Hindlimb muscle (tissue), 1 donor: ENCODE measurements at regions not wholly inside any gene's neighbourhood (a gene's known extent, or its start where the extent isn't known, plus 50 kb on each side); places are given as distances from the start of the nearest gene placed in this dataset.

Experiments
- DNase-seq: peaks from one replicate; pipeline ENCODE4 v3.0.0-alpha.2; 2013

DNA sequence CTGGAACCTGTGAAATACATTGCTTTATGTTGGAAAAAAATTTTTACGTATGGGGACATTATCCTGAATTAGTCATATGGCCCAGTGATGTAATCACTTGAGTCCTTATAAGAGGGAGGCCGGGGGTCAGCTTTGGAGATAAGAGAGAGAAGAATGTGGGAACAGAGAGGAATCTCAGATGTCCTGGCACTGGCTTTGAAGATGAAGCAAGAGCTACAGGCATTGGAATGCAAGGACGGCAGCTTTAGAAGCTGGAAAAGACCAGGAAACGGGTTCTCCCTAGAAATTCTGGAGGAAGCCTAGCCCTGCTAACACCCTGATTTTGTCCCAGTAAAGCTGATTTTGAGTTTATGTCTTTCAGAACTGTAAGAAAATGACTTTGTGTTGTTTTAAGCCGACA, 1129.9 kb upstream of the GYPC start:
- DNase-seq: no peak

DNA sequence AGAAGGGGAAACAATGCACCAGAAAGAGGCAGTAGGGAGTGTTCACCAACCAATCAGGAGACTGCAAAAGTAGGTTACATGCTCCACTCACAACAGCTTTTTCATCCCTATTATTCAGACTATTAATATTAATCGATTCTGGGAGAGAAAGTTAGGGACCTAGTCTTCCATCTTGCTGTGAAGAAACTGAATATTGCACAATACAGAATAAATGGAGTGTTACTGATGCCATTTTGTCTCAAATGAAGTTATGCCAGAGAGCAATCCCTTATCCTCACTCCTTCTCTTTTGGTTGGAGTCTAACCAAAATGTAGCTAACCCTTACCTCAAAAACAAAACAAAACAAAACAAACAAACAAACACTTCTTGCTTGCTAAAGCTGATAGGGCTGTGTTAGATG, 1120.9 kb upstream of the GYPC start:
- no peak for DNase-seq

DNA sequence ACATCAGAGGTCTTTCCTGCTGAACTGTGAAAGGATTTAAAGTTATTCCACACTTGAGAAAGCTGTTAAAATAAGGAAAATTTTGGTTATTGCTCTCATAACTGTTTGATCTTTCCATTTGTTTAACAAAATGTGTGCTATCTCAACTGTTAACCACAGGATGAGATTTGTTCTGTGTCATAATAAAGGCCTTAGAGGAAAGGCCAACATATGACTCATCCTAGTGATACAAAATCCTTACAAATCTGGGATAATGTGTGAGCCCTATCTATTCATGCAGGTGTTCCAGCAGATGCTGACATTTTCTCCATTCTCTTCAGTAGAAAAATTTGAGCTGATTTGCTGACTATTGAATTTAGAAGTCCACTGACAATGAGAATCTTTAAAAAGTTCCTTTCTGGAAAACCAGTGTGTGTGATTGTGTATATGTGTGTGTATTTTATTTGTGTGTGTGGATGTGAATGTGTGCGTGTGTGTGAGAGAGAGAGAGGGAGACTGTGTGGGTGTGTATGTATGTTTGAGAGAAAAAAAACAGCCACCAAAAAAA, 1111.9 kb upstream of the GYPC start:
- no peak for DNase-seq

DNA sequence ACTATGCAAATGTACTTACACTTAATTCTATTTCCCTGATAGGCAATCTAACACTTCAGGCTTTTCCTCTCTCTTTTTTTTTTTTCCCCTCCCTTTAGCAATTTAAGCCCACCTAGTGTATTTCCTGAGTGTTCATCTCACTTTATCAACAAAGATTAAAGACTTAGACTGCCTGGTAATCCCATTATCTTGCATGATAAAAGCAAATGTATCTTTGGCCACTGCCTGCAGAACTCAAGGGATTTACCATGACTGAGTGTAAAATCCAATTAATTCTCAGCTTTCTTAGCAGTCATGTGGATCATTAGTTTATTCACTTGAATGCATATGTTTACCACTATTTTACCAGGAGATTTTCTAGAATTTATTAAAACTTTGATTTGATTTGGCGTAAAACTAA, 1102.2 kb upstream of the GYPC start:
- no peak for DNase-seq

DNA sequence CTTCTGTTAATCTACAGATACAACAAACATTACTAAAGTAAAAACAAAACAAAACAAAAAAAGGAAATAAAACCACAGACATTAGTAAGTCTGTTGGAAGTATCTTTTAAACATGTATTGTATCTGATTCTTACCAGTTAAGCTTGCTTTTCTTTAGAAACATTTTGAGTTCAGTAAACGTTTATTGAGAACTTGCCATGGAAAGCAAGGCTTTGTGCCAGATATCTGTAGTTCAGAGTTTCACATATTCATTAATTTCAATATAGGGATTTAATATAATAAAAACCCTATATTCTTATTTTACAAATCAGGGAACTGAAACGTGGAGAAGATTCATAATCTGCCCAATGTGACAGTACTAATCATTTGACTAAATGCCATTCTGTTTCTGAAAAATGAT, 1101.0 kb upstream of the GYPC start:
- DNase-seq: peak; percentile 24

DNA sequence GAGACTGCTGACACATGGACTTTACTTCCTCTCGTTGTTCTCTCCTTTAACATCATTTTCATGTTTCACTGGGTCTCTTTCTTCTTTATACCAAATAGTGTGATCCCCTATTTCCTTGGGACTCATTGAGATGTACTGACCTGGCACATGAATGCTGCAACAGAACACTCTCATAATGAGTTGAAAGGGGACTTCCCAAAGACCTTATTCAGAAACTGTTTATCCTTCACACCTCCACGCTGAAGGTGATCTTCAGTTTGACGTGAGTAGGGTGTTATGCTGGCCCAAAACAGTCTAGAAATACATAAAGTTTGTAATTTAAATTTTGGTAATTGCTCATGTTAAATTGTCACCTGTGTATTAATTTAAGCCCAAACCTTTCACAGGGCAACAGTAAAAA, 1096.8 kb upstream of the GYPC start:
- DNase-seq: no peak

DNA sequence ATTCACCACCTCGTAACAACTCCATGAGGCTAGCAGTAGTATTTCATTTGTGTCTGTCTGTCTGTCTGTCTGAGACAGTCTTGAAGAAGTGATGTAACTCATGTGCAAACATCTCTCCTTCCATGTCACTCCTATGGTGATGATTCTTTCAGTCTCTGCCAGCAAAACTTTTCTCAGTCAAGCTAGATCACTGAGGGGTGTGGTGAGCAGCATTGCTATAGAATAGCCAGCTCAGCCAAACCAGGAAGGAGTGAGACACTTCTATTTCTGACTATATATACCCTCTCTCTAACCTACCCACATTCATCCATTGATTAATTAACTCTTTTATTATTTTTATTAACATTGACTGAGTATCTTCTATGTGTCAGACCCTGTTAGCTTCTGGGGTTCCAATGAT, 1095.1 kb upstream of the GYPC start:
- no peak for DNase-seq

DNA sequence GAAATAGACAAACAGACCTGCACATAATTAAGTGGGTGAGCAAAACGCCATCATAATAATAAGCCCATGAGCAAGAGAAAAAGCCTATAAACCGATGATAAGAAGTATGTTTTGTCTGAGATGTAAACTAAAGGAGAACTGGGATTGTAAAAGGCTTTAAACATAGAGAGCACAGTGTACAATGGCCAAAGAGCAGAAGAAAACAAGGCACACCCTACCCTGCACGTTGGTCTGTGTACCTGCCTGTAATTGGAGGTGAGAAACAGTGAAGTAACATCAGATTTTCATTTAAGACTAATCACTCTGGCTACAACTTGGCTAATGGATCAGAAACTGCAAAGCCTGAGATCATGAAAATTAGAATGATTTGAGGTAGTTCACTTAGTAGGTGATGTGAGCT, 1094.7 kb upstream of the GYPC start:
- no peak for DNase-seq

DNA sequence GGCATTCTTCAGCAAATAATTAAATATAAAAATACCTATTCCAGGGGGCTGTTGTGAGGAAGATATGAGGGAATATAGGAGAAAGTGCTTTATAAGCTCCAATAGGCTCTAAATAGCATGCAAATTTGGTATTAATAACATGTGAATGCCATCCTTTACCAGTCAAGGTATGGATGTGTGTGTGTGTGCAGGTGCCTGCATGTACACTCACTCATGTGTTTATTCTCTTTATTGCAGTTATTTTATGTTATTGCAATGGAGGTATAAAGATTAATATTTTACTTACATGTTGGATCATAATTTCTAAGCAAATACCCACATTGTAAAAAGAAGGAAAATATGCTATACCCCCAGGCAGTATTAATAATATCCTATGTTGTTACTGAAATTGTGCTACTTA, 1093.0 kb upstream of the GYPC start:
- no peak for DNase-seq

DNA sequence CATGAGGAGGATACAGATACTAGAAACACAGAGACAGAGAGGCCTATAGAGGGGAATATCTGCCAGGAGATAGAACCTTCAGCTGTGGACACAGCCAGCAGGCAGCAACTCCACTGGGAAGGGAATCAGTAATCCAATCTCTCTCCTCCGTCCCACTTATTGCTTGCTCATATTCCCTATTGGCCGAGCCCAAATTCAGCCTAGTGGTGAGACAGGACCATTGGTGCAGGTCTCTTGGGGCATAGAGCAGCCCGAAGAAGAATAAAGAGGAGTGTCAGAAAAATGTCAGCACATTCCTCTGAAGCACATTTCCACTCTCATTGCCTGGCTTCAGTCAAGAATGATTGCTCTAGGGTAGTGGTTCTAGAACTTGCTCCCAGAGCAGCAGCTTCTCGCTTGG, 1091.5 kb upstream of the GYPC start:
- DNase-seq: no peak

DNA sequence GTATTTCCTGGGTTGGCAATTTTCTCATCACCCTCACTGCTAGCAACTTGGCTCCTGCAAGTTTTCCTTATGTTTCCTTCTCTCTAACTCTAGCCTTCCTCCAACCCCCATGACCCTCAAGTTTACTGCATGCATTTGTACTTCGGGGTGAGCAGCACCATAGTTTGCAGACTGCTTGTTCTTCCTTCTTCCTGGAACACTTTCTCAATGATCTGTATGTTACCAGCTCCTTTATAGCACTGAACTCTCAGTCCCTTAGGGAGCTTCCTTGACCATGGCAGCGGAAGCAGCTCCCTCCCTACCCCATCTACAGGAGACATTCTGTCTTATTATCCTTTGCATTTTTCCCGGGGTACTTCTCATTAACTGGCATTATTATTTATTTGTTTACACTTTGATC, 1089.5 kb upstream of the GYPC start:
- DNase-seq: no peak

DNA sequence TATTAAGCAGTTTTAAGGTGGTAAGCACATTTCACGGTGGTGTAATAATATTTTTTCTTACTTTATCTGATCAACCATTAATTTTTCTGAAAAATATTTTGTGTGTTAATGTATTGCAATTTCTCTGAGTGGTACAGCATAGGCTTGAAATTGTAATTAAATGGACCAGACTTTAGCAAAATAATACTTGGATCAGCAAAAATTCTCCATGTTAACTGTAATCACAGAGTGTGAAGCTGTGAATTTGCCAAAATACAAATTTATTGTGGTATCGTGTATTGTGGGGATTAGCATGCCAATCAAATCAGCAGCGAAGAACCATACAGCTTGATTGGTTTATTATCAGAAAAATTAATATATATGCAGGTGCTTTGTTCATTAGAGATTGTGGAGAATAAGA, 1088.9 kb upstream of the GYPC start:
- no peak for DNase-seq

DNA sequence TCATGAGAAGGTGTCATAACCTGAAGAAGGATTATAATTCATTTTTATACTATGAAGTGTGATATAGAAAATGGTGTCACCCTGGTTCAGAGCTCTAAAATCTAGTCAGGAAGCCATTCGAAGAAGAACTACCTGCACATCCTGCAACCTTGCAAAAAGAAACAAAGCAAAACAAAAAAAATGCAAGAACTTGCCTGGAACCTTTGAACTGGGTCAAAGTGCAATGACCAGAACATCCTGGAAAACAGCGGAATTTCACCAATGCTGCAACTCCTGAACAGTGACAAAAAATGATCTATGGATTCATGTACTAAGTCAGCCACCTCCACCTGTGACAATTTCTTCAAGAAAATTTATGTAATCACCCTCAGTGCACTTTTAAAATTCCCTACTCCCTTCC, 1083.3 kb upstream of the GYPC start:
- DNase-seq: no peak

DNA sequence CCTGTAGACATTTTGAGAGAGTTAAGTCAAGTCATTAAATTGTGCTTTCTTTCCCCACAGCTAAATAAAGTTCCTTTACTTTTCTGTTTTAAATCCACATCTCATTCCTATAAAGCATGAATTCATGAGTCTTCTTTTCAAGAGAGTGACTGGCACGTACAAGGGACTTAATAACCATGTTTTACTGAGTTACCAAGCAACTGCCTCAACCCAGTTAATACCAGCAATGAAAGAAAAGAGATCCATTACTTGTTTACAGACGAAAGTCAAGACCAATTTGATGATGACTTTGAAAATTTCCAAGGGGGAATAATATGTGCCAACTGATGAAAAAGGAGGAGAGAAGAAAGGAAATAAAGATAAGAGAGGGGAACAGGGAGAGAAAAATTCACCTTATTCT, 1082.5 kb upstream of the GYPC start:
- no peak for DNase-seq

DNA sequence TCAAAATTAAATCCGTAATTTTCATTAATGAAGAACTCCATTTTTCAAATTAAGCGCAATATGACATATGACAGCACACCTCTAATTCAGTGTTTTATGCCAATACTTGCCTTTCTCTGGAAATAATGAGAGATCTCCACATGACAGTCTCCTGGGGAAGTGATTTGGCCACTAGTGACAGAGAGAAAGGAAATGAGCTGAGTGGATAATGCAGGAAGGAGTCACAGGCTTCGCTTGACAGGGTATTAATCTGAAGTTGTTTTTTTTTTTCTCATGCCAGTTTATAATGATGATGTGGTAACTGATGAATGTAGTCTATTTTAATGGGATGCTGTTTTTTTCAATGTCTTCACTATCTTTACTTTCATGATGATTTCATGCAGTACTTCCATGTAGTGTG, 1079.4 kb upstream of the GYPC start:
- no peak for DNase-seq

DNA sequence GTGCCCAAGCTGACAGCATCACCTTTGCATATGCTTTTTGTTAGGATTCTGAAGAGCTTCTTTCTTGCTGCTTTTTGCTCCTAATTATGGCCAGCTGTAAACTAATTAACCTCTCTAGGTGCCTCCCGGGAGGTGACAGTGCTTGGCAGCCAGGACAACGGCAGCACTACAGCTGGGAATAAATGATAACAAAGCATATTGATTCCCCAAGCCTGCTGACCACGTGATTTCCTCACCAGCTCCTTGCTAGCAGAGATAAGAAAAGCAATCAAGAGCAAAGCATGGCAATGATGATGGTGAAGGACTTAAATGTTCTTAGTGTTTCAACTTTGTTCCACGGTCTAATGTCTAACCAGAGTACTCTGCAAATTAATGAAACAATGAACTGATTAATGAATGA, 1074.4 kb upstream of the GYPC start:
- DNase-seq: no peak

DNA sequence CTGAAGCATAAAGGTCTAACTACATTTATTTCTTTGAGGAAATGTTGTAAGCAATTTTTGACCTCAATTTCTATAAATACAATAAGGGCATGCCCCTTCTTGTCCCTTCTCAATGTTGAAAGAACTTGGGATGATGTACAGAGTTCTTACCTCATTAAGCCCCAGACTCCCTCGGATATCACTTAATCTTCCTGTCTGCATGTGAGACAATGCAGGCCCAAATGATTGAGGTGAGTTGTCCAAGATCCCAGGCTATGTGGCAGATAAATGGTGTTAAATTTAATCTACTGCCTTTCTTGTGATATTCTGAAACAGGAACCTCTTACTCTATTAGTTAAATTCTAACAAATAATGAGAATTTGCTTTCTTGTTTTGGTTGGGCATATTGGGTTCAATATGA, 1073.4 kb upstream of the GYPC start:
- DNase-seq: no peak

DNA sequence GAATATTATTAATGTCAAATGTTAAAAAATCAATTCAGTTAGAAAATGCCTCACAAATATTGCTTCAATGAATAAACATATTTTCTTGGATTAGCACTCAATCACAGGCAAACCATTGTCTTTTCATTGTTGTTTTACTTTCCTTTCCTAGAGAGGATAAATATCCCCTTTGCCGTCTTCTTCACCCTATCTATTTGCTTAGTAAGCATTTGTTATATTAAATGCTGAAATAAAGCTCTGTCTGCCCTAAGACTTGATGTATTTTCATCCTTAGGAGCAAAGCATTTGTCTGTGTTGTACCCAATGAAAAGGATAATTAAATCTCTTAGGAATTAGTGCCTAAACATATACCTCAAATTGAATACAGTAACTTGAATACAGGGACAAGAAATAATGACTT, 1071.2 kb upstream of the GYPC start:
- no peak for DNase-seq

DNA sequence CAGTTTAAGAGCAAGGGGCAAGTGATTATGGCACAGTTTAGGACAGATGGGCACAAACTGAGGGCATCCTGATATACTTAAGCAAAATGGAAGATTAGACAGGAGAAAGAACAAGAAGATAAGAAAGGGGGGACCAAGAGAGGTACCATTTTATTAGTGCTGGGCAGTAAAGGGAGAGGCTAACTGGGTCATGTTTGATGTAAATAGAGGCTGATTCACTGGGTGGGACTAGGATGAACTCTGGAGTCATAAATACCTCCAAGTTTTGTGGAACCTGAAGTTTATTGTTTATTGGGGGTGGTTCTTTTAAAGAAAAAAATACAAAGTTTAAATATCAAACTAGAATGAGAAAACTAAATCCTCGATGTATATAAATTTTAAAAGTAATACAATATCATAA, 1067.2 kb upstream of the GYPC start:
- no peak for DNase-seq

DNA sequence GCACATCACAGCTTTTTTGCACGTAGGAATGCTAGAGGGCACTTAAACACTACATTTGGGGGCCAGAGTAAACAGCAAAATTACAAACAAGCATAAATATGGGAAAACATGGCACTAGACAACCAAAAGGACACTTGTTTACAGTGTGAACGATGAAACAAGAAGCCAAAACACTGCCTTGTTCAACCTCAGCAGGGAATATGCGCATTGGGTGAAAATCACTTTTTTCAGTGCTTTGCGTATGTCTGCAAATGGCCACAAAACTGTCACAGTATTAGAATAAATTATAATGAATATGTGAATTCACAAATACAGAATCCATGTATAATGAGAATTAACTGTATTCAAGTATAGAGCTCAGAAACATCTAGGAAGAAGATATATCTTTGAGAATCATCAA, 1064.0 kb upstream of the GYPC start:
- no peak for DNase-seq

DNA sequence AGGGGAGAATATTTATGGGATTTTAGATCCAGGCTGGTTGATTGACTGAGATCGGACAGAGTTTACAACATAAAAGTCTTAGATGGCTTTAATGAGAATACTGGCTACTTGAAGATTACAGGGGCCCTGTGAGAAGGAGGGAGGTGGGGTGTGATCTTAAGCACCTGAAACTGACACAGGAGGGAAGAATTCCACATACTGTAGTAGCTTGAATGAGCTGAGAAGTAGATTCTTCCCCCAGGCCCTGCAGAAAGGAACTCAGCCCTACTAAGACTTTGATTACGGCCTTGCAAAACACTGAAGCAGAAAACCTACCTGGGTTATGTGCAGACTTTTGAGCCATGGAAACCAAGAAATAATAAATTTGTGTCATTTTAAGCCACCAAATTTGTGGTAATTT, 1062.9 kb upstream of the GYPC start:
- DNase-seq: no peak

DNA sequence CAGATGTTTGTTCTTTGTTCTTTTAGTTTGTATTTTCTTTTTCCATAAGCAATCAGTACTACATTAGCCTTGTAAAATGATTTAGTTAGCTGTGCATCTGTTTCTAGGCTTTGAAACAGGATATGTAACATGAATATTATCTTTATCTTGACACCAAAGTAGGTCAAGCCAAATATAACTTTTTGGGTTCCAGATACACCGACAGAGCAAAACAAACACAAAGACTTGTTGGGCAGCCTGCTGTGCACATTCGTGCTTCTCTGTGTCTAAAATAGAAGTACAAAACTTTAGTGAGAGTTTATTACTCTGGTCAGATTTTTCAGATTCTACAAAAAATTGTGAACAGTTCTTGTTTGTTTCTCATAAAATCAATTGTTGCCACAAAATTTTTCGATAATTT, 1059.3 kb upstream of the GYPC start:
- no peak for DNase-seq

DNA sequence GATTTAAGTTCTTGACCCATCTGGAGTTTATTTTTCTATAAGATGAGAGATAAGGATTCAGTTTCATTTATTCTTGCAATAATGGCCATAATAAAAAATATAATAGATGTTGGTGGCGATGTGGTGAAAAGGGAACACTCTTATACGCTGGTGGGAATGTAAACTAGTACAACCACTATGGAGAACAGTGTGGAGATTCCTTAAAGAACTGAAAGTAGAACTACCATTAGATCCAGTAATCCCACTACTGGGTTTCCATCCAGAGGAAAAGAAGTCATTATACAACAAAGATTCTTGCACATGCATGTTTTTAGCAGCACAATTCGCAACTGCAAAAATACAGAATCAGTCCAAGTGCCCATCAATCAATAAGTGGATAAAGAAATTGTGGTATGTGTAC, 1040.5 kb upstream of the GYPC start:
- DNase-seq: no peak

DNA sequence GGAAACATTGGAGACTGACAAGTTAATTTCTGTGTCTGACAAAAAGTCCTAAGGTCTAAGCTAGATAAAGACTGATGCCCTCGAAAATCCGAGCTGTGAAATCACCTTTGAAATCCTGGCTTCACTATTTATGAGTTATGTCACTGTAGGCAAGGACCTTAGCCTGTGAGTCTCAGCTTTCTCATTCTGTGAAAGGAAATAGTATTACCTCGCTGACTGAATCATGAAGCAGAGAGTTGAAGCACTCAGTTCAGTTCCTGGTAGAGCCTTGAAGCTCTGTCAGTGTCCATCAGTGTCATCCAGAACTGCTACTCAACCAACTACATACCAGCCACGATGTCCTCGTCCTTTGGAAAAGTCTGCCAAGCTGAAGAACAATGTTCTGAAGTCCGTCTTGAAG, 1025.6 kb upstream of the GYPC start:
- no peak for DNase-seq

DNA sequence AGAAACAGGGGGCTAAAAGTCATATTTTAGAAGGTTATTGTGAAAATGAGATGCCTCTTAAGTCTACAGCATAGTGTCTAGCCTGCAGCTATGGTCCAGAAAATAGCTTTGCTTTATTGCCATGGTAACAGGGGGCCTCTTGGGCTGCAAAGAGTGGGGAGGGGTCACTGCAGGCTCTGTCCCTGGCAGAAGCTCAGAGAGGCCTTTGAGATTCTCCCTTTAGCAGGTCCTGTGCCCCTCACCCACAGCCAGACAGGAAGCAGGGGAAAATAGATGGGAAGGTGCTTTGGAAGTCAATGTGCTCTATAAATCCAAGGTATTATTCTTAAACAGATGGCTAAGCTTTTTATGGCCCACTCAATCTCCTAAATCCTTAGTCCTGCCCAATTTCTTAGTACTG, 1021.3 kb upstream of the GYPC start:
- DNase-seq: no peak

DNA sequence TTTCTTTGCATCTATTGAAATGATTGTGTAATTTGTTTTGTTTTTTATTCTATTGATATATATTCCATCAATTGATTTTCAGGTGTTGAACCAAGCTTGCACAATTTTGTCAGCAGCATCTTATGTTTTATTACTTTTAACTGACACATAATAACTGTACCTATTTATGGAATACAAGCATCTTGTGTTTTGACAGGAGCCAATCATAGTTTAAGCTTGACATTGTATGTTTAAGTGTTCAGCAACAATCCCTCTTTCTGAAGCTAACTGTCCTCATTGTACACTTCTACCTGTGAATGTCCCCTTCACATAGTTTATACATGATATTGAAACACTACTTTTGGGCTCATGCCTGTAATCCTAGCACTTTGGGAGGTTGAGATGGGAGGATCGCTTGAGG, 1017.6 kb upstream of the GYPC start:
- no peak for DNase-seq
